ENCODE measurements at regions not wholly inside any gene's neighbourhood (a gene's known extent, or its start where the extent isn't known, plus 50 kb on each side); places are given as distances from the start of the nearest gene placed in this dataset.

DNA sequence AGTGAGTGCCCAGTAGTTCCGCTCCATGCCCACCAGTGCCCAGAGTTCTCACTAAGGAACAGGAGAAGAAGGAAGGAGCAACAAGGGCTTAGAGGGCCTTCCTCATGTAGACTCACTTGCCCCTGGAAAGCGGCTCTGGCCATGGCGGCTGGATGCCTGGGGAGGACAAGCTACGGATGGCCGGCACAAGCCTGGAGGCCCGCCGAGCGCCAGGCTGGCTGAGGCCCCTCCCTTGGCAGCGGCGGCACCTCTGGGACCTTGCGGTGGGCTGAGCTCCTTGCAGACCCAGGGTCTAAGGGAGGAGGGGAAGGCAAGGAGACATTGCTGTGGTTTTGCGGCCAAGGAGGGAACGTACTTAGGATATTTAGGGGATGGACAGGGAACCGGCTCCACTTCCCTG lies 160.1 kb downstream of the SALL1 start:
- Histone ChIP-seq H3K9ac (replicated peaks; ENCODE audit: extremely low read depth, insufficient read depth, low read length) (no peak overlapping the region), H3K4me1 (ENCODE audit: control insufficient read depth, extremely low read depth, insufficient read depth, low read length) (no peaks in the 10 kb centered on the region), H3K36me3 (ENCODE audit: control insufficient read depth in 2 of 2, extremely low read depth in 1 of 2, insufficient read depth in 2 of 2, low read length in 2 of 2) (no peaks in the 10 kb centered on the region), H3K9me1 (replicated peaks; ENCODE audit: control insufficient read depth, extremely low read depth, insufficient read depth, low read length) (no peaks in the 10 kb centered on the region), H3K9me3 (replicated peaks; ENCODE audit: control insufficient read depth, insufficient read depth, low read length) (peaks cover 2% of the 10 kb centered on the region), H3K79me2 (ENCODE audit: control insufficient read depth, insufficient read depth, low read length) (no peaks in the 10 kb centered on the region), H3K4me3 (replicated peaks in 1 of 3; ENCODE audit: insufficient read depth in 1 of 3, low read depth in 1 of 3, low read length in 3 of 3) (no peak overlapping the region), H3K27me3 (ENCODE audit: control insufficient read depth in 2 of 2, insufficient read depth in 2 of 2, low read length in 2 of 2) (no peaks in the 10 kb centered on the region), H3K4me2 (ENCODE audit: insufficient read depth, low read length) (no peak overlapping the region), H4K20me1 (replicated peaks; ENCODE audit: control insufficient read depth, extremely low read depth, insufficient read depth, low read length) (no peaks in the 10 kb centered on the region), H3K27ac (ENCODE audit: insufficient read depth, low read depth, low read length) (no peak overlapping the region), H2AFZ (ENCODE audit: low read depth, low read length) (no peak overlapping the region)
- intact Hi-C loops (cut with micrococcal nuclease): no loop called here
- no TSS peak for BruUV-seq (replicated peaks)
- FAIRE-seq: no peak
- dilution Hi-C loops (cut with MboI; ENCODE audit: extremely low pct_ligation_motif_present, low sequenced_read_pairs): no loop called here
- no peak for DNase-seq (ENCODE audit: low read depth, low spot score)
- ChIA-PET POLR2A (no interaction called here), CTCF (no interaction called here)
- TF ChIP-seq MYC (IDR thresholded peaks at IDR 0.05; ENCODE audit: low read depth, low read length) (no peak), GATA2 (IDR thresholded peaks at IDR 0.05; ENCODE audit: insufficient read depth, insufficient read length, low read depth, low read length) (no peak), POLR2A (IDR thresholded peaks at IDR 0.05; ENCODE audit: low read depth, low read length) (no peak), JUN (IDR thresholded peaks at IDR 0.05; ENCODE audit: borderline replicate concordance, insufficient read depth, insufficient read length, low read depth) (no peak)
- TF ChIP-seq, protein P1, sequence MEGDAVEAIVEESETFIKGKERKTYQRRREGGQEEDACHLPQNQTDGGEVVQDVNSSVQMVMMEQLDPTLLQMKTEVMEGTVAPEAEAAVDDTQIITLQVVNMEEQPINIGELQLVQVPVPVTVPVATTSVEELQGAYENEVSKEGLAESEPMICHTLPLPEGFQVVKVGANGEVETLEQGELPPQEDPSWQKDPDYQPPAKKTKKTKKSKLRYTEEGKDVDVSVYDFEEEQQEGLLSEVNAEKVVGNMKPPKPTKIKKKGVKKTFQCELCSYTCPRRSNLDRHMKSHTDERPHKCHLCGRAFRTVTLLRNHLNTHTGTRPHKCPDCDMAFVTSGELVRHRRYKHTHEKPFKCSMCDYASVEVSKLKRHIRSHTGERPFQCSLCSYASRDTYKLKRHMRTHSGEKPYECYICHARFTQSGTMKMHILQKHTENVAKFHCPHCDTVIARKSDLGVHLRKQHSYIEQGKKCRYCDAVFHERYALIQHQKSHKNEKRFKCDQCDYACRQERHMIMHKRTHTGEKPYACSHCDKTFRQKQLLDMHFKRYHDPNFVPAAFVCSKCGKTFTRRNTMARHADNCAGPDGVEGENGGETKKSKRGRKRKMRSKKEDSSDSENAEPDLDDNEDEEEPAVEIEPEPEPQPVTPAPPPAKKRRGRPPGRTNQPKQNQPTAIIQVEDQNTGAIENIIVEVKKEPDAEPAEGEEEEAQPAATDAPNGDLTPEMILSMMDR (IDR thresholded peaks at IDR 0.05; ENCODE audit: extremely low read depth in 1 of 2, insufficient read depth in 1 of 2, low read depth in 1 of 2, low read length in 2 of 2): no peak

DNA sequence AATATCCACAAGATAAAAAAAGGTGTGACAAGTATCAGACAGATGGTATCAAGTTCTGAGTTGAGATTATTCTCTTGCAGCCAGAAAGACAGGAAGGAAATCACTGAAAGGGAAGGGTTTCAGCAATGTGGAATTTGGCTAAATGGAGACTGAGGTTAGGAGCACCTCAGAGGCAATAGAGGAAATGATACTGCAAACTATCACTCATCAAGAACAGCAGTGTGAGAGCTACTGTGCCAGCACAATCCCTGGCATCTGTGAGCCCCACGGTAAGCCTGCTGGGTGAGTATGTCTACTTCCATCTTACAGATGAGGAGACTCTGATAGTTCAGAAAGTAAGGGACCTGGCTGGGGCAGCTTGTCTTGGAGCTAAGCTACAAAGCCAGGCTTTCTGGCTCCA lies 162.0 kb downstream of the SALL1 start:
- BruUV-seq (replicated peaks): no TSS peak
- H2AFZ ChIP-seq (ENCODE audit: low read depth, low read length): no peak overlapping the region
- no peaks in the 10 kb centered on the region for H3K4me1 ChIP-seq (ENCODE audit: control insufficient read depth, extremely low read depth, insufficient read depth, low read length)
- DNase-seq (ENCODE audit: low read depth, low spot score): no peak
- no peak overlapping the region for H3K4me3 ChIP-seq (replicated peaks in 1 of 3; ENCODE audit: insufficient read depth in 1 of 3, low read depth in 1 of 3, low read length in 3 of 3)
- H4K20me1 ChIP-seq (replicated peaks; ENCODE audit: control insufficient read depth, extremely low read depth, insufficient read depth, low read length): no peaks in the 10 kb centered on the region
- ChIA-PET CTCF (no interaction called here), POLR2A (no interaction called here)
- no peak for FAIRE-seq
- no peak overlapping the region for H3K27ac ChIP-seq (ENCODE audit: insufficient read depth, low read depth, low read length)
- H3K9me3 ChIP-seq (replicated peaks; ENCODE audit: control insufficient read depth, insufficient read depth, low read length): peaks cover 2% of the 10 kb centered on the region
- H3K9ac ChIP-seq (replicated peaks; ENCODE audit: extremely low read depth, insufficient read depth, low read length): no peak overlapping the region
- H3K36me3 ChIP-seq (ENCODE audit: control insufficient read depth in 2 of 2, extremely low read depth in 1 of 2, insufficient read depth in 2 of 2, low read length in 2 of 2): no peaks in the 10 kb centered on the region
- no peaks in the 10 kb centered on the region for H3K9me1 ChIP-seq (replicated peaks; ENCODE audit: control insufficient read depth, extremely low read depth, insufficient read depth, low read length)
- no peaks in the 10 kb centered on the region for H3K27me3 ChIP-seq (ENCODE audit: control insufficient read depth in 2 of 2, insufficient read depth in 2 of 2, low read length in 2 of 2)
- TF ChIP-seq FOS (IDR thresholded peaks at IDR 0.05; ENCODE audit: borderline replicate concordance, insufficient read depth, low read length): no peak
- TF ChIP-seq POLR2A (IDR thresholded peaks at IDR 0.05; ENCODE audit: low read depth, low read length): no peak
- TF ChIP-seq POLR2AphosphoS5 (IDR thresholded peaks at IDR 0.05; ENCODE audit: insufficient read depth, low read depth, low read length): no peak
- TF ChIP-seq GATA2 (IDR thresholded peaks at IDR 0.05; ENCODE audit: insufficient read depth, insufficient read length, low read depth, low read length): no peak
- TF ChIP-seq, protein P1 (IDR thresholded peaks at IDR 0.05; ENCODE audit: extremely low read depth in 1 of 2, insufficient read depth in 1 of 2, low read depth in 1 of 2, low read length in 2 of 2): no peak
- no peak for TF ChIP-seq MYC (IDR thresholded peaks at IDR 0.05; ENCODE audit: low read depth, low read length)
- no peaks in the 10 kb centered on the region for H3K79me2 ChIP-seq (ENCODE audit: control insufficient read depth, insufficient read depth, low read length)
- intact Hi-C loops (cut with micrococcal nuclease) (no loop called here), dilution Hi-C loops (cut with MboI; ENCODE audit: extremely low pct_ligation_motif_present, low sequenced_read_pairs) (no loop called here)
- no peak overlapping the region for H3K4me2 ChIP-seq (ENCODE audit: insufficient read depth, low read length)

Measured in endothelial cell of umbilical vein (primary cell).